B cell (primary cell): ENCODE measurements at regions not wholly inside any gene's neighbourhood (a gene's known extent, or its start where the extent isn't known, plus 50 kb on each side); places are given as distances from the start of the nearest gene placed in this dataset.

Experiments
- ATAC-seq: fragments of 200-7000 bp; cut with Tn5 transposase; one replicate; pipeline ENCODE4 v1.10.0; 2021; ENCODE audit warnings: low read depth, mild to moderate bottlenecking, moderate number of reproducible peaks, moderate library complexity
- CTCF ChIA-PET: fragments of 350-600 bp; sonication (Branson Sonifier 250); formaldehyde crosslinking; loops from one replicate; lab custom pipeline; 2021; ENCODE audit warnings: antibody characterized with exemption, inconsistent platforms; lab: Charles Lee
- POLR2A ChIA-PET: fragments of 350-600 bp; sonication (Branson Sonifier 250); formaldehyde crosslinking; loops from one replicate; lab custom pipeline; 2021; ENCODE audit warnings: antibody characterized with exemption; lab: Charles Lee
- DNase-seq: peaks from one replicate; pipeline ENCODE4 v3.0.0; 2013
- H2AFZ ChIP-seq: 2 replicates; pipeline ENCODE4 v1.6.1; 2012; ENCODE audit warnings: mild to moderate bottlenecking, low read depth, low read length; ENCODE audit not compliant: insufficient read depth, poor library complexity, severe bottlenecking
- H3K27ac ChIP-seq, 2 donors: 1 replicate in 1 of 2; 2 replicates in 1 of 2; pipeline ENCODE4 v1.5.1; 2012 to 2013; ENCODE audit warnings: low read length in 2 of 2, mild to moderate bottlenecking in 2 of 2, moderate library complexity in 1 of 2
- H3K27me3 ChIP-seq, 4 experiments: fragments of 200-600 bp in 1 of 4; sonication (generic) in 1 of 4; replicated peaks in 1 of 4; 1 replicate in 2 of 4; 2 replicates in 2 of 4; pipeline versions ENCODE4 v1.6.1 to v1.7.0; 2013 to 2016; ENCODE audit warnings: low read length in 3 of 4, mild to moderate bottlenecking in 2 of 4, mixed read lengths in 1 of 4, moderate library complexity in 1 of 4; ENCODE audit not compliant: insufficient read depth in 4 of 4, control insufficient read depth in 3 of 4; ENCODE audit errors: control extremely low read depth in 1 of 4
- H3K36me3 ChIP-seq, 2 experiments: replicated peaks in 1 of 2; 1 replicate in 1 of 2; 2 replicates in 1 of 2; pipeline versions ENCODE4 v1.6.1 to v1.7.1; 2013; ENCODE audit warnings: low read length in 1 of 2; ENCODE audit not compliant: insufficient read depth in 2 of 2, control insufficient read depth in 1 of 2; ENCODE audit errors: control extremely low read depth in 1 of 2, extremely low read depth in 1 of 2
- H3K4me1 ChIP-seq, 2 donors: fragments of 200-600 bp in 1 of 2; sonication (generic) in 1 of 2; 1 replicate in 1 of 2; 2 replicates in 1 of 2; pipeline versions ENCODE4 v1.5.1 to v1.6.1; 2013 to 2017; ENCODE audit warnings: low read length in 2 of 2; ENCODE audit not compliant: control insufficient read depth in 2 of 2, insufficient read depth in 2 of 2
- H3K4me2 ChIP-seq: replicated peaks from 2 replicates; pipeline ENCODE3; 2012; ENCODE audit warnings: mild to moderate bottlenecking, low read depth, low read length; ENCODE audit not compliant: poor library complexity, severe bottlenecking
- H3K4me3 ChIP-seq, 5 experiments: fragments of 200-600 bp in 1 of 5; sonication (generic) in 1 of 5; 1 replicate in 3 of 5; 2 replicates in 2 of 5; pipeline versions ENCODE4 v1.5.1 to v1.7.0; 2011 to 2016; ENCODE audit warnings: low read length in 4 of 5, mild to moderate bottlenecking in 4 of 5, low read depth in 2 of 5, control low read depth in 1 of 5, moderate library complexity in 1 of 5; ENCODE audit not compliant: insufficient read depth in 1 of 5; ENCODE audit errors: control extremely low read depth in 1 of 5, extremely low read depth in 1 of 5
- H3K79me2 ChIP-seq: fragments of 200-600 bp; sonication (generic); one replicate; pipeline ENCODE4 v1.6.0; 2016; ENCODE audit warnings: low read length; ENCODE audit not compliant: control insufficient read depth, insufficient read depth
- H3K9ac ChIP-seq: fragments of 200-600 bp; sonication (generic); 2 replicates; pipeline ENCODE4 v1.6.1; 2017; ENCODE audit warnings: mild to moderate bottlenecking, low read length, moderate library complexity
- H3K9me3 ChIP-seq, 3 donors: one replicate each; pipeline versions ENCODE4 v1.6.1 to v1.7.1; 2013; ENCODE audit warnings: low read length in 2 of 3; ENCODE audit not compliant: control insufficient read depth in 2 of 3, insufficient read depth in 1 of 3; ENCODE audit errors: control extremely low read depth in 1 of 3
- H4K20me1 ChIP-seq: 2 replicates; pipeline ENCODE4 v1.6.0; 2012; ENCODE audit warnings: mild to moderate bottlenecking, low read length; ENCODE audit not compliant: insufficient read depth, control insufficient read depth, poor library complexity, severe bottlenecking
- H3K27ac Mint-ChIP-seq: one replicate; pipeline ENCODE4 v1.8.0; 2021; ENCODE audit warnings: mixed read lengths
- H3K27me3 Mint-ChIP-seq: one replicate; pipeline ENCODE4 v1.8.0; 2021; ENCODE audit warnings: mixed read lengths
- H3K4me1 Mint-ChIP-seq: one replicate; pipeline ENCODE4 v1.8.0; 2021; ENCODE audit warnings: mixed read lengths
- H3K4me3 Mint-ChIP-seq: one replicate; pipeline ENCODE4 v1.8.0; 2021; ENCODE audit warnings: mixed read lengths
- H3K9me3 Mint-ChIP-seq: one replicate; pipeline ENCODE4 v1.8.0; 2022; ENCODE audit warnings: mixed read lengths; ENCODE audit not compliant: insufficient read depth
- EZH2 ChIP-seq: IDR thresholded peaks from 2 replicates; pipeline ENCODE4 v1.6.1; 2012; ENCODE audit warnings: borderline replicate concordance, low read depth, mild to moderate bottlenecking, moderate library complexity, low read length; ENCODE audit not compliant: insufficient read depth, poor library complexity, severe bottlenecking
- WGBS: methylation state at CpG from one replicate; pipeline ENCODE4 v1.1.5; 2013; ENCODE audit warnings: missing lambda C conversion rate; ENCODE audit not compliant: insufficient coverage; 5-methylcytosine and 5-hydroxymethylcytosine counted together
- intact Hi-C: fragments of 100-400 bp; cut with micrococcal nuclease; formaldehyde crosslinking; loops from one replicate; pipeline ENCODE4 v1.10.0; 2022
- TF ChIP-seq, protein P1 (sequence below): fragments of 200-600 bp; IDR thresholded peaks from one replicate; pipeline ENCODE4 v1.8.0; 2022; ENCODE audit warnings: antibody characterized with exemption, mild to moderate bottlenecking

GRCh38 chr16:54655121-54655590 is 275.5 kb upstream of the IRX5 start:
- WGBS, result 11% methylated on average over 7 of the region's 14 CpGs
- H3K27me3 Mint-ChIP-seq, result peaks cover 31% of the 10 kb centered on the region
- H3K79me2 ChIP-seq, result no peaks in the 10 kb centered on the region

DNA sequence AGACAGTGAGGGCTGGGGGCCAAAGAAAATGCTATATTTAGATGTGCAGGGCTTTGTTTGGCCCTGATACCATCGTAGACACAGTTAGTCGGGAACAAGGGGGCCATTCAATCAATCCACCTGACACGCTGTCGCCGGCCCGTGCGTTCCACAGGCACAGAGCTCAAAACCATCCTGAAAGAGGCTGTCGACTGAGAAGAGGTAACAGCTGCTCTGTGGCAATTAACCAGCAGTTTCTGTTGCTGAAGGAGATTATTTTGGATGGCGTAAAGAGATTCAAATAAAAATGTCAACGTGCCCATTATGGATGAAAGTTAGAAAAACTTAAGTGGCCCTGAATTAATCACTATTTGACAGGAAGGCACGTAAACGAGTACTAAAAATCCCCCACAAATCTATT is 276.2 kb upstream of the IRX5 start:
- intact Hi-C loops, result no loop called here
- Histone ChIP-seq H3K27ac (no peak overlapping the region), H3K4me2 (no peak overlapping the region), H3K79me2 (no peaks in the 10 kb centered on the region), H3K9me3 (peaks cover 0 to 2% (median 0%) of the 10 kb centered on the region in 3 donors), H3K36me3 (no peaks in the 10 kb centered on the region), H3K9ac (no peak overlapping the region), H3K4me3 (no peak overlapping the region), H3K27me3 (peaks cover 0 to 8% (median 0%) of the 10 kb centered on the region in 4 experiments), H4K20me1 (no peaks in the 10 kb centered on the region), H2AFZ (no peak overlapping the region), H3K4me1 (no peaks in the 10 kb centered on the region)
- WGBS, result 66% methylated on average over 9 of the region's 12 CpGs
- Mint-ChIP-seq H3K27ac (no peak overlapping the region), H3K4me3 (no peak overlapping the region), H3K4me1 (no peaks in the 10 kb centered on the region), H3K27me3 (peaks cover 31% of the 10 kb centered on the region), H3K9me3 (no peaks in the 10 kb centered on the region)
- ATAC-seq (no peak), DNase-seq (no peak)
- CTCF ChIA-PET, result no interaction called here
- TF ChIP-seq EZH2, result no peak
- TF ChIP-seq, protein P1, sequence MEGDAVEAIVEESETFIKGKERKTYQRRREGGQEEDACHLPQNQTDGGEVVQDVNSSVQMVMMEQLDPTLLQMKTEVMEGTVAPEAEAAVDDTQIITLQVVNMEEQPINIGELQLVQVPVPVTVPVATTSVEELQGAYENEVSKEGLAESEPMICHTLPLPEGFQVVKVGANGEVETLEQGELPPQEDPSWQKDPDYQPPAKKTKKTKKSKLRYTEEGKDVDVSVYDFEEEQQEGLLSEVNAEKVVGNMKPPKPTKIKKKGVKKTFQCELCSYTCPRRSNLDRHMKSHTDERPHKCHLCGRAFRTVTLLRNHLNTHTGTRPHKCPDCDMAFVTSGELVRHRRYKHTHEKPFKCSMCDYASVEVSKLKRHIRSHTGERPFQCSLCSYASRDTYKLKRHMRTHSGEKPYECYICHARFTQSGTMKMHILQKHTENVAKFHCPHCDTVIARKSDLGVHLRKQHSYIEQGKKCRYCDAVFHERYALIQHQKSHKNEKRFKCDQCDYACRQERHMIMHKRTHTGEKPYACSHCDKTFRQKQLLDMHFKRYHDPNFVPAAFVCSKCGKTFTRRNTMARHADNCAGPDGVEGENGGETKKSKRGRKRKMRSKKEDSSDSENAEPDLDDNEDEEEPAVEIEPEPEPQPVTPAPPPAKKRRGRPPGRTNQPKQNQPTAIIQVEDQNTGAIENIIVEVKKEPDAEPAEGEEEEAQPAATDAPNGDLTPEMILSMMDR, result no peak
- POLR2A ChIA-PET, result no interaction called here

More at GRCh38 chr16:54655121-54655590, 275.5 kb upstream of the IRX5 start:
- Histone ChIP-seq H3K27me3 (peaks cover 0 to 8% (median 0%) of the 10 kb centered on the region in 4 experiments), H3K9ac (no peak overlapping the region), H3K4me3 (no peak overlapping the region), H3K9me3 (peaks cover 0 to 2% (median 0%) of the 10 kb centered on the region in 3 donors), H3K4me2 (no peak overlapping the region), H3K36me3 (no peaks in the 10 kb centered on the region), H3K4me1 (no peaks in the 10 kb centered on the region), H4K20me1 (no peaks in the 10 kb centered on the region), H2AFZ (peak overlapping the region; percentile 1), H3K27ac (no peak overlapping the region)
- ATAC-seq, result no peak
- no peaks in the 10 kb centered on the region for H3K9me3 Mint-ChIP-seq
- no peak for DNase-seq
- H3K27ac Mint-ChIP-seq, result no peak overlapping the region
- no peaks in the 10 kb centered on the region for H3K4me1 Mint-ChIP-seq
- intact Hi-C loops, result no loop called here
- TF ChIP-seq EZH2, result no peak
- TF ChIP-seq, protein P1, result no peak
- no peak overlapping the region for H3K4me3 Mint-ChIP-seq
- ChIA-PET POLR2A (no interaction called here), CTCF (no interaction called here)
